H1 (cell line): ENCODE measurements at regions not wholly inside any gene's neighbourhood (a gene's known extent, or its start where the extent isn't known, plus 50 kb on each side); places are given as distances from the start of the nearest gene placed in this dataset.

Experiments
- BRCA1 ChIP-seq: IDR thresholded peaks from 2 replicates; pipeline ENCODE4 v1.6.1; 2012; ENCODE audit warnings: low read depth, low read length, improper control_type of control experiment
- NRF1 ChIP-seq: IDR thresholded peaks from 2 replicates; pipeline ENCODE4 v1.6.1; 2011; ENCODE audit warnings: mild to moderate bottlenecking, low read depth, low read length, improper control_type of control experiment

DNA sequence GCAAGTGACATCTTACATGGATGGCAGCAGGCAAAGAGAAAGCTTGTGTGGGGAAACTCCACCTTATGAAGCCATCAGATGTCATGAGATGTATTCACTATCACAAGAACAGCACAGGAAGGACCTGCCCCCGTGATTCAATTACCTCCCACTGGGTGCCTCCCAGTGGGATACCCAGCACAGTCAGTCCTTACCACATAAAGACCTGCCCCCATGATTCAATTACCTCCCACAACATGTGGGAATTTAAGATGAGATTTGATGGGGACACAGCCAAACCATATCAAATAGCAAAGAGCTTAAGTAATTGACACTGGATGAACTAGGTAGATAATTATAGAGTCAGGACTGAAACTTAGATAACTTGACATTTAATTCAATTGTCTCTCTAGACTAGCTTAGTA is 85.6 kb downstream of the SLIT2 start (continued):
- TF ChIP-seq BRCA1 (no peak), NRF1 (no peak)
